VCaP (cell line): ENCODE measurements at regions not wholly inside any gene's neighbourhood (a gene's known extent, or its start where the extent isn't known, plus 50 kb on each side); places are given as distances from the start of the nearest gene placed in this dataset.
"Not testable (repeated sequence)": the region's sequence is repeated elsewhere in the genome, so short reads cannot be mapped to it uniquely, and the experiment has no call there.

ENCODE experiments used
- H3K27ac ChIP-seq: fragments of 450-650 bp; 2 replicates; pipeline ENCODE4 v1.5.1; 2017
- TF ChIP-seq, protein P1 (sequence below): fragments of 450-650 bp; conservative IDR thresholded peaks from 2 replicates; pipeline ENCODE4 v1.5.1; 2017; ENCODE audit warnings: mild to moderate bottlenecking, moderate library complexity

DNA sequence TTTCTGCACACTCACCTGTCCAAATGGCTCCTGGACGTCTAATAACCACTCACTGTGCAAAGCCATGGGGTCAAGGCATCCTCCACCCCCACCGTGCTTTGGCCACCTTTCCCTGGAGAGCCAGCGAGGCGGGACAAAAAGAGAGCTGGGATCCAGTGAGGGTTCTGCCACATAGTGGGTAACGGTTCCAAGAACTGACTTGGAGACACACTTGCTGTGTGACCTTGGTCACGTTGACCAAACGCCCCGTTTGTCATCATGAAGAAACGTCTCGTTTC is 287.2 kb downstream of the TFAP2C start:
- H3K27ac ChIP-seq: no peak overlapping the region
- TF ChIP-seq, protein P1, sequence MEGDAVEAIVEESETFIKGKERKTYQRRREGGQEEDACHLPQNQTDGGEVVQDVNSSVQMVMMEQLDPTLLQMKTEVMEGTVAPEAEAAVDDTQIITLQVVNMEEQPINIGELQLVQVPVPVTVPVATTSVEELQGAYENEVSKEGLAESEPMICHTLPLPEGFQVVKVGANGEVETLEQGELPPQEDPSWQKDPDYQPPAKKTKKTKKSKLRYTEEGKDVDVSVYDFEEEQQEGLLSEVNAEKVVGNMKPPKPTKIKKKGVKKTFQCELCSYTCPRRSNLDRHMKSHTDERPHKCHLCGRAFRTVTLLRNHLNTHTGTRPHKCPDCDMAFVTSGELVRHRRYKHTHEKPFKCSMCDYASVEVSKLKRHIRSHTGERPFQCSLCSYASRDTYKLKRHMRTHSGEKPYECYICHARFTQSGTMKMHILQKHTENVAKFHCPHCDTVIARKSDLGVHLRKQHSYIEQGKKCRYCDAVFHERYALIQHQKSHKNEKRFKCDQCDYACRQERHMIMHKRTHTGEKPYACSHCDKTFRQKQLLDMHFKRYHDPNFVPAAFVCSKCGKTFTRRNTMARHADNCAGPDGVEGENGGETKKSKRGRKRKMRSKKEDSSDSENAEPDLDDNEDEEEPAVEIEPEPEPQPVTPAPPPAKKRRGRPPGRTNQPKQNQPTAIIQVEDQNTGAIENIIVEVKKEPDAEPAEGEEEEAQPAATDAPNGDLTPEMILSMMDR: no peak

GRCh38 chr20:56920041-56920440 is 290.9 kb downstream of the TFAP2C start:
- not testable (repeated sequence) for H3K27ac ChIP-seq

GRCh38 chr20:56922497-56922896 is 293.4 kb downstream of the TFAP2C start:
- TF ChIP-seq, protein P1: no peak

DNA sequence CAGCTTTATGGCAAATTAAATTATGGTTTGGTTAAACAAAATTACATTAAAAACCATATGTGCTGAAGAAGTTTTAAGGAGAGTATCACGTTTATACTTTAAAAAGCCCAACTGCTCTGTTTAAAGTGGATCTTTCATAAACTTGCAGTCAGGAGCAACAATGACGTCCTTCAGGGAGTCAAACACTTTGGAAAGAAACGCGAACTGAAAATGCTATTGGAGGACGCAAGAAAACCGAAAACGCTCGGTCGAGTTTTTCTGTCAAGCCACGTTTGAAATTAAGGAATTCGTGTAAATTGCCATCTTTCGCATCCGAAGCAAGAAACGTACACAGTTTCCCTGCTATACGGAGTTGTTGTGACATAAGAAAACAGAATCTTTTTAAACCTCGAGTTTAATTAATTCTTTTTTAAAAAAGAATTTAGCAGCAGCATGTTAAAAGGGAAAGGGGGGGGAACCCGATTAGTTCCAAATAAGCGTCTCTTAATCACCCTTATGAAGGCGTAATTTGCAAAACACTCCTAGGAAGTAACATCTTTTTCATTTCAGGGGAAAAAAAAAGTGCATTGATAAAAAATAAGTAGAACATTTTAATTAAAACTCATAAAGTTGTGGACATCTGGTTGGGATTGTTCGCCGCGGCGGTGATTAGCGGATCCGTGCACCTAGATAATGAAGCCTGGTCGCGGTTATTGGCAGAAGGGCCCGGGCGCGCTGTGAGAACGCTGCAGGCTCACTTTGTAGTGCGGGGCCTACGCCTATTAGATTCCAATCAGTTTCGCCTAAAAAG is 295.4 kb downstream of the TFAP2C start:
- TF ChIP-seq, protein P1: no peak
- H3K27ac ChIP-seq: no peak overlapping the region

More at GRCh38 chr20:56922497-56922896, 293.4 kb downstream of the TFAP2C start:
- peak overlapping the region; percentile 78 for H3K27ac ChIP-seq

DNA sequence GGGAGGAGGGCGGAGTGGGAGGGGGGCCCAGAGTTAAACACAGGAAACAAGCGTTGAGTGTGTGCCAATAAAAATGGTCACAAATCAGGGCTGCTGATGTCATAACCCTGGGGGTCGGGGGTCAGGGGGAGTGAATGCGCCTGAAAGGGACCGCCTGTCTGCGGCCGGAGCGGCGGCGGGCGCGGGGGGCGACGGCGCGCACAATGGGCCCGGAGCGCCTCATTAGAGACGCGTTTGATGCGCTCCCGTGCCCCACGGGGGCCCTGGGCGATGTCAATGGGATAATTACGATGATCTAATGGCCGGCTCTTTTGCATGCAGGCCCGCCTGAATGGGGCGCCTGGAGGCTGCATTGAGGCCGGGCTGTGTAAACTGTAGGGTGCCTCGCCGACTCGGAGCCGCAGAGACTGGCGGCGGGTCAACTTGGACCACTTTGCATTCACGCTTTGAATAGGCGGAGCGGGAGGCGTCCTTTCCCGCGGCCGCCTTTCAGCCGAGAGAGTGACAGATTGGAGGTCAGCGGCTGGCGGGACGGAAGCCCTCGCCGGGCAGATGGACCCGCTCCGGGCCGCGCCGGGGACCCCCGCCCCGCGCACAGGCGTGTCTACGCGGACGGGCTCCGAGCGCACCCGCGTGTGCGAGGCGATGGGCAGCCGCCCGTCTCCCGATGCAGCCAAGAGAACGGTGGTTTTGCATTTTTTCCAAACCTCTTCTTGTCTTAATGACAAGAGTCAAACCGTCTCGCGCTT is 296.1 kb downstream of the TFAP2C start:
- TF ChIP-seq, protein P1: no peak
- peak overlapping the region; percentile 38; the same call in 1 of the 2 replicates for H3K27ac ChIP-seq

- H3K27ac ChIP-seq: peak overlapping the region; percentile 38; the same call in 1 of the 2 replicates
- TF ChIP-seq, protein P1: no peak
Measured at GRCh38 chr20:56925831-56926170, 296.7 kb downstream of the TFAP2C start.

GRCh38 chr20:56926501-56926900 is 297.4 kb downstream of the TFAP2C start:
- H3K27ac ChIP-seq: no peak overlapping the region
- TF ChIP-seq, protein P1: no peak

GRCh38 chr20:56927127-56927526 is 298.0 kb downstream of the TFAP2C start:
- H3K27ac ChIP-seq: no peak overlapping the region
- TF ChIP-seq, protein P1: no peak
